ELR (cell line): ENCODE measurements at regions not wholly inside any gene's neighbourhood (a gene's known extent, or its start where the extent isn't known, plus 50 kb on each side); places are given as distances from the start of the nearest gene placed in this dataset.
"Not testable (repeated sequence)": the region's sequence is repeated elsewhere in the genome, so short reads cannot be mapped to it uniquely, and the experiment has no call there.

ENCODE experiments used
- DNase-seq: peaks from one replicate; pipeline ENCODE4 v3.0.0-alpha.2; 2015; ENCODE audit warnings: low read depth

DNA sequence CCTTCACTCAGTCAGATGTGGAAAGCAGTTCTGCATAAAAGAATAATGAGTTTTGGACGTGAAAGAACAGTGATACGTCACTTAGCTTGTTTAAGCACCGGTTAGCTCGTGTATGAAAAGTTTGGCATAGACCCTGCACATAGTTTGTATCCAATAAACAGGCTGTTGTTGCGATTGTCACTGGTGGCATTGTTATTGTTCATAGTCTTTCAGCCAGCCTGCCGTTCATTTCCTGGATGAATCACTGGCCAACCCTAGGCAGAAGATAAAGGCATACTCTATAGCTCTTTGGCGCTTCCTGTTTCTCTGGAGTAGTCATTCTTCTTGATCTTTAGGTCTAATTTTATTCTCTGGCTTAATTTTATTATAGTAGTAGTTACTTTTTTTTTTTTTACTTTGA, 57.8 kb upstream of the ANKRD30A start:
- no peak for DNase-seq

DNA sequence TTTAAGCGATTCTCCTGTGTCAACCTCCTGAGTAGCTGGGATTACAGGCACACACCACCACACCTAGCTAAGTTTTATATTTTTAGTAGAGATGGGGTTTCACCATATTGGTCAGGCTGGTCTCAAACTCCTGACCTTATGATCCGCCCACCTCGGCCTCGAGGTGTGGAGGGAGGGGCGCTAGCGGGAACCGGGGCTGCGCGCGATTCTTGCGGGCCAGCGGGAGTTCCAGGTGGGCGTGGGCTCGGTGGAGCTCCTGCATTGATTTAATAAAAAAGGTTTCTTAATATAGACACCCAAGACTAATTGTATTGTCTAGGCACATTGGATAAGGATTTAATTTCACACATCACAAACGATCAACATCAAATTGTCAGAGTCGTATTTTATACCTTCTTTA, 63.1 kb upstream of the ANKRD30A start:
- DNase-seq: not testable (repeated sequence)

DNA sequence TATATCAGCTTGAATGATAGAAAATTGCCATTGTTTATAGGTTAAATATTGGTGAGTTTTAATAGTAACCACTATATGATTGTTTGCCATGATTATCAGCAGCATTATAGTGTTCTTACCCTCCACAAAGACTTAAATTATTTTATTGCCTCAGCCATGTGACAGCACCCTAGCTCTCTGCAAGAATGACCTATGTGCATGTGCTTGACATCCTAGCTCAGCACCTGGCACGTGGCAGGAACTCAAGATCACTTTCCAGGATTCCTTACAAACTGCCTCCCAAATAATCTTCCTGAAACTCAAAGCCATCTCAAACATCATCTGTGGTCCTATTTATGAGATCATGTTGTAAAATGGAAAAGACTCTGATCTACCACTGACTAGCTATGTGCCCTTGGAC, 68.1 kb upstream of the ANKRD30A start:
- DNase-seq: no peak

DNA sequence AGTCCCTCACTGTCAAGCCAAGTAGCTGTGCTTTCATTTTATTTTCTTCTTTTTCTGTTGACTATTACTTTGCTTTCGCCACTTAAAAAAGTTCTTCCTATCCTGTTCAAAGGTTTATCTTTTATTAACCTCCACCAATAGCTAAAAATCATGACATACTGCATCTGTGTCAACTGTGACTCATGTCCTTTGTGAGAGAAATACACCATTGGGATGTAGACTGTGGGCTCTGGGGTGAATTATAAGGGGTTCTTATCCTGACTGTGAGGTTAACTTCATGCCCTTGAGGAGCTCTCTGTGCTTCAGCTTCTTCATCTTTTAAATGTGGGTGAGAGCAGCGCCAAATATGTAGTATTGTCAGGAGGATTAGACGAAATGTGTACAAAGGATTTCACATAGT, 71.9 kb upstream of the ANKRD30A start:
- DNase-seq: no peak

DNA sequence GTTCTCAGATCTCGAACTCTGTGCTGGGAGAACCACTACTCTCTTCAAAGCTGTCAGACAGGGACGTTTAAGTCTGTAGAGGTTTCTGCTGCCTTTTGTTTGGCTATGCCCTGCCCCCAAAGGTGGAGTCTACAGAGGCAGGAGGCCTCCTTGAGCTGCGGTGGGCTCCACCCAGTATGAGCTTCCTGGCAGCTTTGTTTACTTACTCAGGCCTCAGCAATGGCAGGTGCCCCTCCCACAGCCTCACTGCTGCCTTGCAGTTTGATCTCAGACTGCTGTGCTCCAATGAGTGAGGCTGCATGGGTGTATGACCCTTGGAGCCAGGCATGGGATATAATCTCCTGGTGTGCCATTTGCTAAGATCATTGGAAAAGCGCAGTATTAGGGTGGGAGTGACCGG, 75.4 kb upstream of the ANKRD30A start:
- not testable (repeated sequence) for DNase-seq

DNA sequence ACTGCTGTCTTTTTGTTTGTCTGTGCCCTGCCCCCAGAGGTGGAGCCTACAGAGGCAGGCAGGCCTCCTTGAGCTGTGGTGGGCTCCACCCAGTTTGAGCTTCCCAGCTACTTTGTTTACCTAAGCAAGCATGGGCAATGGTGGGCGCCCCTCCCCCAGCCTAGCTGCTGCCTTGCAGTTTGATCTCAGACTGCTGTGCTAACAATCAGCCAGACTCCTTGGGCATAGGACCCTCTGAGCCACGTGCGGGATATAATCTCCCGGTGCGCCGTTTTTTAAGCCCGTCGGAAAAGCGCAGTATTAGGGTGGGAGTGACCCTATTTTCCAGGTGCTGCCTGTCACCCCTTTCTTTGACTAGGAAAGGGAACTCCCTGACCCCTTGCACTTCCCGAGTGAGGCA, 81.1 kb upstream of the ANKRD30A start:
- DNase-seq: not testable (repeated sequence)

DNA sequence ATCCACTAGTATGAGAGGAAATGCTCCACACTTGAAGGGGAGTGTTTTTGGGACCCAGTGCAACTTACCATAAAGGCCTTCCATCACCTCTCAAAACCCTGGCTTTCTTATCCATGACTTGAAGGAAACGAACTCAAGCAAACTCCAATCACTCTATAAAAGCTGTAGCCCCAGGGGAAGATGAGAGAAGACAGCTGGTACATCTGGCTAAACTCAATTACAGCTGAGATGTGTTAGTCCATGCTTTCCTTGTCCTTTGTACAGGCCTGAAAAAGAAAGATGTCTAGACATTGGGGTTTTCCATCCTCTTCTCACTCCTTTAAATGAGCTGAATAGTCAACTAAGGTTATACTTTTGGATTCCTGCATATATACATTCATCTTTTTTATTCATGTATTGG, 89.5 kb upstream of the ANKRD30A start:
- no peak for DNase-seq

DNA sequence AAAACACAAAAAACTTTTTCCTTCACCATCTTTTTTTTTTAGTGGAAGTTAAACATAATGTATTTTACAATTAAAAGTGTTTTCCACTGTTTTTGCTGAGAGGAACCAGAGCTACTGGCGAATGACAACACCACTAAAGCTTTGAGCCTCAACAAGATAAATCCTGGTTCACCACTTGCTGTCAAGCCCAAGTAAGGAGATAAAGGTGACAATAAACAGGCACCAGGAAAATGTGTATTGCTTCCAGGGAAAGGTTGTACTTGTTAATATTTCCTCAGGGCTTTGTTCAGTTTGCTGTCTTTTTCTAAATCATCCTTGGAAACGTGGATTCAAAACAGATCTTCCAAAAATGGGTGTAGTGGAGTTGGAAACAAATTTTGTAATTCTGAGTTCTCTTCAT, 109.9 kb upstream of the ANKRD30A start:
- DNase-seq: no peak

DNA sequence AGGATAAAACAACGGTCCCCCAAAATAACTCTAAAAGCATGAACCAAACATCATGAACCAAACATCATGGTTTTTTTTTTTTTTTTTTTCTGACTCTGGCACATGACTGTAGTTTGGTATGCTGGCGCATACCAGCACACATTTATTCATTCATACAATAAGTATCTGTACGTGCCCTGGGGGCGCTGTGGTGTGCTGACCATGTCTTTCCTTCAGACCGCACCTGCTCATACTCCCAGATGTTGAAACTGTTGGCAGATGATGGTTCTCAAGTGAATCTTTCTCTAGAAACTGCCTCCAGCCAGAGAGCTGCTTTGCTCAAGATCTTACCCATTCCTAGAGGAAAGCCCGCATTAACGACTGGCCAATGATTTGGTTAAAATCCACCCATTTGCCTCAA, 114.7 kb upstream of the ANKRD30A start:
- DNase-seq: no peak

DNA sequence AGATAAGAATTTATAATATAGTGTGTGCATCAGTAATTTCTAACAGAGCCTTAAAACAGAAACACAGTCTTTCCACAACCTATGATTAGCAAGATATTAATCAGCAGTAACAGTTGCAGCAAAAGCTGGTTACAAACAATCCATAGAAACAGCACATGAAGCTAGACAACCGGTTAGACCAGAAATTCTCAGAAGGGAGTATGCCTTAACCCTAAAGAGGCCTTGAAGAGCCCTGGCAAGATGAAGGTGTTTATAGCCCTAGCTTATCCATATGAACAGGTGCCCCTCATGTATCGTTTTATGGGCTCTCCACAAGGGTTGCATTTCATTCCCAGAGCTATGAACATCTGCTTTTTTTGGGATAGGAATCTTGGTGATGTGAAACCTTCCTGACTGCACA, 117.1 kb upstream of the ANKRD30A start:
- not testable (repeated sequence) for DNase-seq

DNA sequence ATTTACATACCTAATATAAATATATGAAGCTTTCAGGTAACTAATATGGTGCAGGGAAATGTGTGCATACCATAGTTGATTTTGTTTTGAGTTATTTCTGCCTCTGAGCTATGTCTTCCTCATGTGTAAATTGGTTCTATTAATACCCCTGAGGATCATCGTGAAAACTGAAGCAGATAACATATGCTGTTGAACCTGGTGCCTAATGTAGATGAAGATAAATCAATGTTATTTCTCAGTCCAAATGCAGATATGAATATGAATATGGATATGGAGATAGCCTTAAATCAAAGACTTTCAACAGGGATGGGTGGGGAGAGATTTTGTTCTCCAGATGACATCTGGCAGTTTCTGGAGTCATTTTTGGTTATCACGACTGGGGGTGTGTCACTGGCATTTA, 122.3 kb upstream of the ANKRD30A start:
- no peak for DNase-seq

DNA sequence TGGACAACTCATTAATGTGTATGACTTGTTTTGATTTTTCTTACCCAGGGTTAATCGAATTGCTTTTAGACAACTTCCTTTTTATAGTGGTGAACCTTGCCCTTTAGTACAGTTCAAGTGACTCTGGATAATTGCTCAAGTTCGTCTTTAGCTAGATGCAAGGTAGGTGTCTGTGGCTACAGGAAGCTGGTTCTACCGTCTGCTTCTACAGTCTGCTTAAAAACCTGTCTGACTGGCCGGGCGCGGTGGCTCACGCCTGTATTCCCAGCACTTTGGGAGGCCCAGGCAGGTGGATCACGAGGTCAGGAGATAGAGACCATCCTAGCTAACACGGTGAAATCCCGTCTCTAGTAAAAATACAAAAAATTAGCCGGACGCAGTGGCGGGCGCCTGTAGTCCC, 129.6 kb upstream of the ANKRD30A start:
- DNase-seq: not testable (repeated sequence)

DNA sequence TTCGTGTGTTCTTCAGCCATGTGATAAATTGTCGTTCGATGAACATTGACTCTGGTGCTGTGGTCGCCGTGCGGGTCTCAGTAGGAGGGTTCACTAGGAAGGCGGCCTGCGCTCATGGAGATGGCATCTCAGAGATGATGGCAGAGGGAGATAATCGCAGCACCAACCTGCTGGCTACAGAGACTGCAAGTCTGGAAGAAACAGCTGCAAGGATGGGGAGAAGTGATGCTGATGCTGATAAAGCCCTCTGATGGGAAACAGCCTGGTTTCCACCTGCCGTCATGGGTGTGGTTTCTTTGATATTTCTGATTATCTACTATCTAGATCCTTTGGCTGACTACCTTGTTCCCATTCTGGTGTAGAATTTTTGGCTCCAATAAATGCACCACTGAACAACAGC, 130.5 kb upstream of the ANKRD30A start:
- DNase-seq: no peak

DNA sequence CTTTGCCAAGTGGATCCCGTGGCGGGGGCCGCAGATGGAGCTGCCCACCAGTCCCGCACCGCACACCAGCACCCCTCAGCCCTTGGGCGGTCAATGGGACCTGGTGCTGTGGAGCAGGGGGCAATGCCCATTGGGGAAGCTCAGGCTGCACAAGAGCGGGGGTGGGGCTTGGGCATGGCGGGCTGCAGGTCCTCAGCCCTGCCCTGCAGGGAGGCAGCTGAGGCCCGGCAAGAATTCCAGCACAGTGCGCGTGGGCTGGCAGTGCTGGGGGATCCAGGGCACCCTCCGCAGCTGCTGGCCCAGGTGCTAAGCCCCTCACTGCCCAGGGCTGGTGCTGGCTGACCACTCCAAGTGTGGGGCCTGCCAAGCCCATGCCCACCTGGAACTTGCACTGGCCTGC, 136.2 kb upstream of the ANKRD30A start:
- no peak for DNase-seq

DNA sequence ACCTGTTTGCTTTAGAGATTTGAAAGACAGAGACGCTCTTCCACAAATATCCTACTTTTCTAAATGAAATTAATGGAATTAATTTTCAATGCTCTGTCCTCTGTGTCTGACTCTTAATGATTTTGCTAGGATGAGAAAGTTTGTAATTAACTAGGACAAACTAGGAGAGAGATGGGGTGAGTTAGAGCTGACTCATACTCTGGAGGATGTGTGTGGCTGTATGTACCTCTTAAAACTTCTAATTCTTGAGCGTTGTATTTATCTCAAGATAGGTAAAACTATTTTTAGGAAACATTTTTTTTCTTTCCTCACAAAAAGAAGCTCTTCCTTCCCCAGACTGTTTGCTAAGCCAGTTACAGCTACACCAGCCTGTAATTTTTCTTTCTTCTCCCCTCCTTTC, 178.8 kb upstream of the ANKRD30A start:
- DNase-seq: no peak

DNA sequence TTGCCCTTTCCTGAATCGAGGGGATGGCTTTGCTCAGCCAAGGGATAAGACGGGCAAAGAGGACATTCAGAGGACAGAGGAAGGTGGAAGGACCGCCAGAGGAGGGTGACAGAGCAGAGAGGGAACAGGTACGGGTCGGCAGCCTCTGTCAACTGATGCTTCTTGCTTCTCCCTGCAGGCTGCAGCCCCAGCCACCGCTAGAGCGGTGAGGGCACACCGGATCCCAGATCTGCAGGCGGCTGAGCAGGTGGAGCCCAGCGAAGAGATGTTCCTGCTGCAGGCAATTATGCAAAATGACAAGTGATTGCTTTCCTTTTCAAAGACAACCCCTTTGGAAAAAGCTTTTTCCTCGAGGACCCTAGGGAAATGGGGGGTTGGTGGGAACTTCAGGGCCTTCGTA, 181.9 kb upstream of the ANKRD30A start:
- no peak for DNase-seq

DNA sequence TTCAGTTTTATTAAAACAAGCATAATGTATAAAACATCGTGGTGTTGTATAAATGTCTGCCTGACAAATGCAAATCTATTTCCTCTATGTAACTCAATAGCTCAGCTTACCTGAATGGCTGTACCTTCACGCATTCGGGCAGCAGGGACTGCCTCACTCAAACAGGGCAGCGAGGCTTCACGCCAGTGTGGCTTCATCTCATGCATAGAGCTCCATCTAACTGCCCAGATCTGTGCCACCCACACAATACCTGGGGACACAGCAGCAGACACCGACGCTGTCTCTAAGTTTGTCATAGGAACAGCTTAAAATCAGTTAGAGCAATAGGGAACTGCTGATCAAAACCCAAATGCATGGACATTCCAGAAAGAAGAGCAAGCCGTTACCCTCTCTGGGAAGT, 182.8 kb upstream of the ANKRD30A start:
- DNase-seq: no peak

DNA sequence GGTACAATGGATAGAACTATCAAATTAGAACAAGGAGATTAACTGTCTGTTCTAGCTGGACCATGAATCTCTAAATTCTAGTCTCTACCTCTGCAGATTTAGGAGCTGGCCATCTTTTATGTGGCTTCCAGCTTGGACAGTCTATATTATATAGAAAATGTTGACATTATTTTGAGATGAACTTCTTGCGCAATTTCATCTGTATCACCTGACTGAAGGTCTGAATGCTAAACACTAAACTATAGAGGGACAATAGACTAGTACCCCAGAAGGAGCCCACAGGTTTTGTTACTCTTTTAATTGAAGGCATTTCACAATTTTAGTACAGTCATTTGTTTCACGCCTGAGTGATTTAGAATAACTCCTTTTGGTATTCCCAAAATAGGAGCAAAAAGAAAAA, 222.4 kb upstream of the ANKRD30A start:
- no peak for DNase-seq

DNA sequence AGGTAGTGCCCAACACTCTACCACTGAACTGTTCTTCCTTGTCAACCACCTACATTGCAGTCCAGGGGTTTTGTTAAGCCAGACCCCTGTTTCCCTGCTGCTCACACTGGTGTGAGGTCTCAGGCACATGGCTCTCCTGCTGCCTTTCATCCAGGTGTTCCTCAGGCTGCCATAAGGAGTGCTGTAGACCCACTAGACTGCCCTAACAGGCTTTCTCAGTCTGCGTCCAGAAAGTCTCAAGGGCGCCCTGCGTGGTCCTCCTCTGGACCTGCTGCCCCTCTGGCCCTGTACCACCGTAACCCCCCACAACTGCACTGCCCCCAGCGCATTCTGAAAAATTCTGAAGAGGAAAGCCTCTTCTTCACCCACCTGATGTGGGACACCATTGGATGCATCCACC, 225.7 kb upstream of the ANKRD30A start:
- DNase-seq: no peak

DNA sequence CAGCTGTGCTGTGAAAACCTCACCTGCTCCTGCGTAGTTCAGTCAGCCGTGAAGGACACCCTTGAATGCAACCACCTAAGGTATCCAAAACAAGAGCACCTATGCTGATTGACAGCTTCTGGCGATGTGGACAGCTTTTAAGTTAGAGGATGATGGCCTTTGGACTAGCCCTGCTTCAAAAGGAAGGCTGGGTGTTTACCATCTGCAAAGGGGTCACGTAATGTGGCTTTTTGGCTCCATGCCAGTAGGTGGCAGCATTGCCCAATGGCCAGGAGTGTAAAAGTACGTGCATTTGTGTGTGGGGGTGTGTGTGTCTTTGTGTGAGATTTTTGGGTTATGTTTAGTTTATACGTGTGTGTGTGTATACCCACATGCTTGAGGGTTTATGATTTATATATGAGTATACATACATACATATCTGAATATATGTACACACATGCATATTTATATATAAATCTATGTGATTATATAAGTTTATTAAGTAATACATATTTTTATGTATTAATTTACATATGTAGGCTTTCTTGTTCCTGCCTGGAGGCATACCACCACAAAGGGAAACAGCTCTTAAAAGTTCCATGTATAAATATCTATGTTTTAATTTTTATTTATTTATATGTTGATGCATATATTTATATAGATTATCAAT, 236.3 kb upstream of the ANKRD30A start:
- peak; percentile 38 for DNase-seq

DNA sequence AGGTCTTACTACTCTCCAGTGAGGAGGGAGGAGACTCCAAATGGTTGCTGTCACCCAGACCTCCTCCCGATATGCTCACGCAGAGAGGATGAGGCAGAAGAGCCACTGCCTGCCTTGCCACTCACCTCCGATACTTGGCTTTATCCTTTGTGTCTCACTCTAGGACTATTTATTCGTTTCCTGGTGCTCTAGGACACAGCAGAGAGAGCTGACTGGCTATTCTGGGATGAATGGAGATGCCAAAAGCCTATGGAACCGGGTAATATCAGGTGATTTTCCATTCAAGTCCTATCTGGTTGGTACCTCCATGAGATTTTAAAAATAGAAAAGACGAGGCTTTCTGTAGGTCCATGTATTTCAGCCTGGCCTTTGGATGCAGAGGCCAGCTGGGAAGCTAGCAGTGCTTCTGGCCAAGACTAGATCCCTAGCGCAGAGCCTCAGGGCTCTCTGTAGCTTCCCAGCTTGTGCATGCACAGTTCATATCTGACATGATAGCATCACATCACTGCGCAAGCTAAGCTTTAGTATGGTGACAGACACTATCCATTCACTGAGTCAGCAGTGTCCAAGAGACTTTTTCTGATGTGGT, 239.0 kb upstream of the ANKRD30A start:
- no peak for DNase-seq

DNA sequence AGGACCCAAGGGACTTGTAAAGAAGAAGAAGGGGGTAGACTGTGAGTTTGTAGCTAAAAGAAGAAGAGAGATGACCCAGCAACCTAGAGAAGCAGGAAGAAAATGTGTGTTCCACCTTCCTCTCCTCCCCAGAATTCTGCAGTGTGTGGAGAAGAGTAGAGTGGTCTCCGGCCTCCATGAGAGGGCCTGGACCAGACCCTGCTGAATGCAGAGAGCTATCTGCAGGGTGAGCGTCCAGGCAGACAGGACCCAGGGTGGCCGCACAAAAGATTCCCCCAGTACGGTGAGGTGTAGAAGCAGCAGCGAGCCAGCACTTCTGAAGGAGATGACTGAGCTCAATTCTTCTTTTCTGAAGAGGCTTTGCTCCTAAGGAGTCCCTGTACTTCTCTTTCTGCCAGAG, 239.7 kb upstream of the ANKRD30A start:
- no peak for DNase-seq

DNA sequence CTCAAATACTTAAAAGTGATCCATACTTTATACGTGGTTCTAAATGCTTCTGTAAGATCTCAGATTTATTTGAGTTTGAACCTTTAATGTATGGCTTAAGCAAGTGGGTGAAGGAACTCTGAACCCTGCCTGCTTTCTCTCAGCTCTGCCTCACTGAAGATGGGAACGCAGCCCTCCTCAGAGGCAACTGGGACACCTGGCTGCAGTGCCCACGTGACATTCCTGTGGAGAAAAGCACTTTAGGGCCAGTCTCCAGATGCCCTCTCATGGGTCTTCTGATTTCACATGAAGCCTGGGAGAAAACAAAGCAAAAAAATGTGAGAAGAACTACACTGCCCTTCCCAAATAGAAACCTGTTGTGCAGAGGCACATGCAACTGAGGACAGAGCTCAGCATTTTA, 242.6 kb upstream of the ANKRD30A start:
- no peak for DNase-seq

DNA sequence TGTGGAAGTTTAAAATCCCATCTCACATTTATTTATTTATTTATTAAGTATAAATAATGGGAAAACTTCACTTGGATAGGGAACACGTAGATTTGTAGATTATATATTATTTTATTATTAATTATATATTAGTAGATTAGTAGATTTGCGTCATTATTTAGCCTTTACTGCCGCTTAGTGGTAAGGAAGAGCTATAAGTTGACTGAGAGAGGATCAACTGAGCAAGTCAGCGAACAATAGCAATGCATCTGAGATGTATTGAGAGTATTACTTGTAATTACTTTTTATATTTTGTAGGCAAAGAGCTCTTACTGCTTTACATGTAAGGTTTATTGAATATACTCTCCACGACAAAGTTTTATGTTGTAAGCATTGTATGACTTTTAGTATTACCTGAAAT, 244.5 kb upstream of the ANKRD30A start:
- DNase-seq: peak; percentile 44
